ENCODE measurements at regions not wholly inside any gene's neighbourhood (a gene's known extent, or its start where the extent isn't known, plus 50 kb on each side); places are given as distances from the start of the nearest gene placed in this dataset.

DNA sequence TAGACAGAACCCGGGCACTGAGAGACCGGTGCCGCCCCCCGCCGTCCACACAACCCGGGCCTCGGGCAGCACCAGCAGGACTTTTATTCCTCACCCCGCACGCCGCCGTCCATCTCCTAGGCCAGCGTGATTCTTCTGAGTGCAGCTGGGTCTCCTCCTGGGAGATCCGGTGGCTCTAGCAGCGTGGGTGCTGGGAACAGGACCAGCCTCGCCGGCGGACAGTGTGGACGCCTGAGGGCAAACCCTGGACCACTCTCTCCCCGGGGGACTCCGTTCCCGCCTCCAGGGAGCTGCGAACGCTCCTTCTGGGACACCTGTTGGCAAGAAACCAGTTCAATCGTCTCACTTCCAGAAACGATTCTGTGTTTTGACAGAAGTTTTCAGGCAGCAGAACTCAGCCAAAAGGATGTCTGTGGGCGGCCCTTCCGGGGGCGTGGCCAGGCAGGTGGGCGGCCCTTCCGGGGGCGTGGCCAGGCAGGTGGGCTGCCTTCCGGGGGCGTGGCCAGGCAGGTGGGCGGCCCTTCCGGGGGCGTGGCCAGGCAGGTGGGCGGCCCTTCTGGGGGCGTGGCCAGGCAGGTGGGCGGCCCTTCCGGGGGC, 130.7 kb downstream of the DLL1 start:
- DNase-seq, result peak in 1 of 2 donors; percentile 14

DNA sequence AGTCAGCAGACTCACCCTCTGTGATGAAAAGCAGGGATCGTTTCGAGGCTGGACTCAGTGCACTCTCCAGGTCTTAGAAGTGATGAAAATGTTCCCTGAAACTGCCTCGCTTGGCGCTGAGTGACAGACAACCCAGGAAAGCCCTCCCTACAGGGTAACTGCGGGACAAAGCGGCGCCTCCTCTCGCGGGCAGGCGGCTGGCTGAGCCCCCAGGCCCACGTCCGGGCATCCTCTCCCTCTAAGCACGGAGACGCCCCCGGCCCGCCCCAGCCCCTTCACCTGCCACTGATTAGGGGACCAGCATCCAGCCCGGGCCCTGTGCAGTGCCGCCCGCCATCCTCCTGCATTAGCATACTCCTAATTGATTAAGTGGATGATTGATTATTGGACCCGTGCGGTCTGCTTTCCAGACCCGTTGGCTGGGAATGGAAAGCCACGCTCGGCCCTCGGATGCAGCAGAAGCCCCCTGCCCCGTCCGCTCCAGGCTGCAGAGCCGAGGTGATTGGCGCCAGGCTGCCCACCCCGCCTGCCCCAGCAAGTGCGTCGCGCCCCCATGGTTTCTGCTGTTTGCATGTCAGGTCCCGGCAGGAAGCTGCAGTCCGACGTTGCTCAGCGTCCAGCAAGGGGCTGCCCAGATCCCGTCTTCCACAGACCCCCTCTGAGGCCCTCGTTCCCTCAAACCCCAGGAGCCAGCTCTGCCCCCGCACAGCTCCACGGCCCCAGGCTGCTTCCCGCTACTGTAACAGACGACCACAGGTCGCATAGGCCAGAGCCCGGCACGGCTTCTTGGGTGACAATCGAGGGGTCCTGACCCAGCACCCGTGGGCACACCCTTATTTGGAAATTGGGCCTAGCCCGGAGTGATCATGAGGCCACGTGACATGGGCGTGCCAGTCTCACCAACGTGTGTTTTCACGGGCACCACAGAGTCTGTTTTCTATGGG, 131.6 kb downstream of the DLL1 start:
- DNase-seq, result no peak

DNA sequence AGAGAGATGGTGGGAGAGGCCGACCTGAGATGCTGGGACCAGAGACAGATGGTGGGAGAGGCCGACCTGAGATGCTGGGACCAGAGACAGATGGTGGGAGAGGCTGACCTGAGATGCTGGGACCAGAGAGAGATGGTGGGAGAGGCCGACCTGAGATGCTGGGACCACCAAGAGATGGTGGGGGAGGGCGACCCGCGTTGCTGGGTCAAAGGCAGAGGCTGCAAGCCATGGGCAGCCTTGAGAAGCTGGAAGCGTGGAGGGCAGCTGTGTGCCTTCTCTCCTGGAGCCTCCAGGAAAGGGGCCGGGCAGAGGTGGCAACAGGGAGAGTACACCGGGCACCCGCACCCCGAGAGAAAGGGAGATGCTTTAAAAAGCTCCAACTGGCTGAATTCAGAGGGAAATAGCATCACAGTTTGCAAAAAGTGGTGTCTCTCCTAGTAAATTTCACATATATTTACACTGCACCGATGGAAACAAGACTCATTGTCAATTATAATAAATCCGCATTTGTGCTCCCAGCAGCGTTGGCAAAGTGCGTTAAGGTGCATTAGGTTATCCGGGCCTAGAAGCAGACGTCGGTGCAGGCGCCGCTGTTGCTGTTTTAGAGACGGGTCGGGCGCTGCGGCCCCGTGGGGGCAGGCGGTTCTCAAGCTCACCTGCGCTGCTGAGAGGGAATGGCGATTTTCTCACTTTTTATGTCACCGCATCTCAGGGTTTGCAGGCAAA, 132.4 kb downstream of the DLL1 start:
- DNase-seq, result no peak

DNA sequence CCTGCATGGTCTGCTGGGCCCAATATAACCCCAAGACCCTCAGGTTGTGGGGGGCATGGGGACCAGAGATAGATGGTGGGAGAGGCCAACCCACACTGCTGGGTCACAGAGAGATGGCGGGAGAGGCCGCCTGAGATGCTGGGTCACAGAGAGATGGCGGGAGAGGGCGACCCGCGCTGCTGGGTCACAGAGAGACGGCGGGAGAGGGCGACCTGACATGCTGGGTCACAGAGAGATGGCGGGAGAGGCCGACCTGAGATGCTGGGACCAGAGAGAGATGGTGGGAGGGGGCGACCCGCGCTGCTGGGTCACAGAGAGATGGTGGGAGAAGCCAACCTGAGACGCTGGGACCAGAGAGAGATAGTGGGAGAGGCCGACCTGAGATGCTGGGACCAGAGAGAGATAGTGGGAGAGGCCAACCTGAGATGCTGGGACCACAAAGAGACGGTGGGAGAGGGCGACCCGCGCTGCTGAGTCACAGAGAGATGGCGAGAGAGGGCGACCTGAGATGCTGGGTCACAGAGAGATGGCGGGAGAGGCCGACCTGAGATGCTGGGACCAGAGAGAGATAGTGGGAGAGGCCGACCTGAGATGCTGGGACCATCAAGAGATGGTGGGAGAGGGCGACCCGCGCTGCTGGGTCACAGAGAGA, 133.2 kb downstream of the DLL1 start:
- DNase-seq, result no peak

DNA sequence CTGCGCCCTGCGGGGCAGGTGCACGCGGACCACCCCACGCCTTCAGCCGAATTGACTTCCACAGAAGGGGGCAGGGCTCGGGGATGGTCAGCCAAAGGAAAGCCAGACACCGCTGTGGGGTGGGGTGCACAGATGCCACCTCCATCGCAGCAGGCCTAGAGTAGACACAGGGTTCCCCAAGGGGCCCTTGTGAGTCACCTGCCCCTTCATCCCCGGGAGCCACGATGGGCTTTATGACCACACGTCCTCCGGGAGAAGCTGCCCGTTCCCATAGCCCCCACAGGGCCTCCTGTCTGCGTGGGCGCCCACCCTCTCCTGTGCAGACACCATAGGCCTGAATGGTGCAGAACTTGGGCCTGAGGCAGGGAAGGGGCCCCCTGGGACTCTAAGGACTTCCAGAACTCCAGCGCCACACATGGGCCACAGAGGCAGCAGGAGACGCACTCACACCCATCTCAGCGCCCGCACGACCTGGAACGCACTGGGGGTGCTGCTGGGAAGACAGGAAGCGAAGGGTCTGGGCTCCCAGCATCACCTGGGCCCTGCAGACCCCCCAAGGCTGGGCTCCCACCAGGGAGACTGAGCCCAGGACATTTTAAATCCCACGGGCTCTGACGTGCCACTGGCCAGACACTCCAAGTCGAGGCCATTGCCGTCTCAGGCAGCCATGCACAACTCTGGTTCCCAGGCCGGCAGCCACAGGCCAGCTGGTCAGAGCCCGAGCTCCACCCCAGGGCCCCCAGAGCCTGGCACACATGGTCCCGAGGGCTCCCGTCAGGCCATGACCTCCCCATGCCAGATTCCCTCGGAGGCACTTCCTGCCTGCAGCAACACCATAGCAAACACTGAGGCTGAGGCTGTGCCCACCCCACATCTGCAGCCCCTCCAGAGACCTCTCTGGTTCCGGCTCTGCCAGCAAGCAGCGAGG, 134.2 kb downstream of the DLL1 start:
- no peak for DNase-seq

DNA sequence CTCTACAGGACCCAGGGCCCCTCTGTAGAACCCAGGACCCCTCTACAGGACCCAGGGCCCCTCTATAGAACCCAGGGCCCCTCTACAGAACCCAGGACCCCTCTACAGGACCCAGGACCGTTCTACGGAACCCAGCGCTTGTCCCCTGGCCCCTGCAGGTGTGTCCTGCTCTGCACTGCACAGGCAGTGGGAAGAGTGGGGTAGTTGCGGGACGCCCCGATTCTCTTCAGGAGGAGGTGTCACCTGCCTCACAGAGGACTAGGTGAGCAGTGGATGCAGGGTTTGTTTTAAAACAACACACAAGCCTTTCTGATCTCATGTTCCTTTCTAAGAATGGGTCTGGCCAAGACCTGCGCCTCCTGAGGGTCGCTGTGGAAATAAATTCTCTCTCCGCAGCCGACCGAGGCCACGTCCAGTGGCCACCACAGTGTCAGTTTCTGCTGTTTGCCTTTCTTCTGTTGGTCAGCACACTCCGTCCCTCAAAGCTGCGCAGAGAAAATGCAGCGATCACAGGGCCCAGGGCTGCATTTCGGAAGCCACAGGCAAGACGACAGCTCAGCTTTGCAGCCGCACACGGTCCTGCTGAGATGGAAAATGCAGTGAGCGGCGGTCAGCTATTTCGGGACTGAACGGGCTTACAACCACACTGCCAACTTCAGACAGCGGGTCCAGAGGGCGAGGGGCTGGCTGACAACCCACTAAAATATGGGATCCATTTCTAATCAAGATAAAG, 135.2 kb downstream of the DLL1 start:
- DNase-seq, result no peak

DNA sequence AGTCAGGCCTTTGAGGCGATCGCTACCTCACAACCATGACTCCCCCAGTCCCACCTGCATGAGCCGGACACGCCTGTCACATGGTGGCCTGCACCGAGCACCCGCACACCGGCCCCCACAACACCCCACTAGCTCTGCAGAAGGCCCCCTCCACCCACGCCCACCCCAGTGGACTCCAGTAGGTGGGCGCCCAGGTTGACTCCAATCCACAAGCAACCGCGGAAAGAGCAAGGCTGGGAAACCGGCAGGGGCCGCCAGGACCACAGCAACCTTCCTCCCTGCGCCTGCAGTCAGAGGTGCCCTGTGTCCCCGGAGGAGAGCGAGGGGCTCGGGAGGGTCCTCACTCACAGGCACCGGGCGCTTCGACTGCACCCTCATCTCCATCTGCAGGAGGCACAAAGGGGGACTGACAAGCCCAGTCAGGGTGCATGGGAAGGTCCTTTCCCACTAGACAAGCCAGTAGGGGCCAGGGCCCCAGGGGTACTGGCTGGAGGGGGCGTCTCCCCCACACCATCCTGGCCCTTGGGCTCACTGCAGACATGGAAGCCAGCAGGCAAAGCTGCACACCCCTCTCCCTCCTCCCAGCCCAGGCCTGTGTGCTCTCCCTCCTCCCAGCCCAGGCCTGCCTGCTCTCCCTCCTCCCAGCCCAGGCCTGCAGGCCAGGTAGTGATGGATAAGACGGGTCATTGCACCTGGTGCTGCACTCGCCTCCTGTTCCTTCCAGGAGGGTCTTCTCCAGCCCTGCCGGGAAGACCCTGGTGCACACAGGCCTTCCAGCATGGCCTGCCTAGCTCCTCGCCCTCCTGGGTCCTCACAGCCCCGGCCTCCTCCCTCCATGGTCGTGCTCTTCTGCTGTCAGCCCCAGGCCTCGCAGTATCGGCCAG, 137.2 kb downstream of the DLL1 start:
- DNase-seq, result no peak

DNA sequence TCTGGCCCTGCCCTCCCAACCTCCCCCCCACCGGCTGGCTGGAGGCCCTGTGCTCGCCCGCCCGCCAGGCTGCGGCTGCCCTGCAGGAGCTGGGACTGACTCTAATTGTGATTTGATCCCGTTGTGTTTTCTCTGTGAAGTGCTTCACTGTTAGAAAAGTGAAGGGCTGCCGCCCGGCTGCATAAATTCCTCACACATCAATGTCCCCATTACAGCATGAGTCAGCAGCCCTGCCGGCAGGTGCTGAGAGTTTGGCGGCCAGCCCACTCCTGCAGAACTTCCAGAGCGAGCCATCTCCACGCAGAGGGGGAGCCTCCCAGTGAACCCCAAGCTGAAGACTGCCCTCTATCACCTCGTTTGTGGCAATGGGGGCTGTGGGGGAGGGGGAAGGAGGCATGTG, 137.9 kb downstream of the DLL1 start:
- no peak for DNase-seq

DNA sequence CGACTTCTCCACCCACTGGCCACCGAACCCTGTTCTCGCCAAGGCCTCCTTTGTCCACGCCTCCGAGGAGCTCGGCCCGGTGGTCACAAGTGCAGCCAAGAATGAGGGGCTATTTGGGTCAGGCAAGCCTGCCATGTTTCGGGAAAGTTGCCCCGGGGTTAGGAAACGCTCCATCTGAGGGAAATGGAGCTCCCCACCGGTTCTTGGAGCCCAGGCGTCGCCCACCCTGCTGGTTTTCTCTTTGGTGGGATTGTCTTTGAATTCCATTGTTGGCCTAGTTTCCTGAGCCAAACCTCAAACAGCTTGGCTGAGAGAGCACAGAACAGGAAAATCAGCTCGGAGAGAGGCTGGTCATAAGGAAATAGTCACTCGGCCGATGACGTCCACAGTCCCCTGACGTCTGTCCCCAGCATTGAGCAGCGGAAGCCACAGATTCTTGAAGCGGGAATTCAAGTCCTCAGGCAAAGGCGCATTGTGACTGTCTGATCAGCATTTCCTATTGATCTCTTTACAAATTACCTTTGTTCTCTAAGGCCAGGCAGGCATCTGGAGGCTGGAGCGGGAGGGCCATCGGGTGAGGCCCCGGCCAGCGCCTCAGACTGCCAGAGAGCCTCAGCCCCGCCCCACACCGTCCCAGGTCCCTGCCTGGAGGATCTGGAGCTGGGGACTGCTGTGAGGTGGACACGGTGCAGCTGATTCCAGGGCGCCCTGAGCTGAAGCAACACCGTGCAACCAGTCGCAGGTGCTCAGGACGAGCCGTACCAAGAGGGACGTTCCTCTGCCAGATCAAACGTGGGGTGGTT, 138.6 kb downstream of the DLL1 start:
- DNase-seq, result no peak

DNA sequence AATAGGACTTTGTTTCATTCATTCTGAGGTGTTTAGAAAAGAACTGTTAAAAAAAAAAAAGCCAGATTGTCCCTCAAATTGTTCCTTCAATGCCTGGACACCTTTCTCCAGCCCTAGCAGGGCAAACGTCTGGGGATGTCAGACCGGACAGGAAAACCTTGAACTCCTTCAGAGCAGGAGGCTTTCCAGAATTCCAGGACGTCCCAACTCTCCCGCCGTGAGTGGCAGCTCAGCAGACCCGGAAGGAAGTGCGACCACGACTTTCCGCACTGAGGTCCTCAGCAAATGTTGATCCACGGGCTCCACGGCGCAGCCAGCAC, 139.1 kb downstream of the DLL1 start:
- DNase-seq, result no peak

DNA sequence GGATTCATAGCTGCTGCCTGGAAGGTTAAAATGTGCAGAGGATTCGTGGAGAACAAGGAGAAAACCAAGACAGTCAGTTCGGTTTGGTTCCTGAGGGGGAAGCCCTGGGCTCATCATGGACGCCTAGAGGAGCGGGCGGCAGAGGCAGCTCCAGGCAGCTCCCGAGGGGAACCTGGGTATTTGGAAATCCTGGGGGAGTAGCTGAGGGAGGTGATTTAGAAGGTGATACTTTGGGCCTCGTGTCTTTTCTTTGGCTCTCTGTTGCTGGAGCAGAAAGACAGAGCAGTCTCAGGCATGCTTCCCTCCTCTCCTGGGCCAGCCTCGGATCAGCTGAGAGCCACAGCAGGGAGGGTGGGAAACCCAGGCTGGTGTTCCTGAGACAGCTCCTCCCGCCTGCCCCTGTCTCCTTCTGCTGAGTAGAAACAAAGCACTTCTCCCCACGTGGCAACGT, 139.5 kb downstream of the DLL1 start:
- DNase-seq, result no peak

DNA sequence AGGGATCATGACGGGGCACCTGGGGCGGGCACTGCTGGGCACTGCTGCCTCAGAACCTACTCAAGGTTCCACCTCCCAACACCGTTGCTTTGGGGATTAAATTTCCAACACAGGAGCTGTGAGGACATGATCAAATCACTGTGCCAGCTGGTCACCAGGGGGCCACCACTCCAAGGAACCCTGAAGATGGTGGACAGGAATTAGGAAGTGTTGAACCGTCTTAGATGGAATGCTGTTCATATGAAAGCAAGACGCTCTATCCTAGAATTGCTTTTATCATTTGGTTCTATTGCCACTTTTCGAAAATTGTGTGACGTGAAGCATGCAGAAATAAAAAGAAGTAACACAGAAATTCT, 140.3 kb downstream of the DLL1 start:
- no peak for DNase-seq

DNA sequence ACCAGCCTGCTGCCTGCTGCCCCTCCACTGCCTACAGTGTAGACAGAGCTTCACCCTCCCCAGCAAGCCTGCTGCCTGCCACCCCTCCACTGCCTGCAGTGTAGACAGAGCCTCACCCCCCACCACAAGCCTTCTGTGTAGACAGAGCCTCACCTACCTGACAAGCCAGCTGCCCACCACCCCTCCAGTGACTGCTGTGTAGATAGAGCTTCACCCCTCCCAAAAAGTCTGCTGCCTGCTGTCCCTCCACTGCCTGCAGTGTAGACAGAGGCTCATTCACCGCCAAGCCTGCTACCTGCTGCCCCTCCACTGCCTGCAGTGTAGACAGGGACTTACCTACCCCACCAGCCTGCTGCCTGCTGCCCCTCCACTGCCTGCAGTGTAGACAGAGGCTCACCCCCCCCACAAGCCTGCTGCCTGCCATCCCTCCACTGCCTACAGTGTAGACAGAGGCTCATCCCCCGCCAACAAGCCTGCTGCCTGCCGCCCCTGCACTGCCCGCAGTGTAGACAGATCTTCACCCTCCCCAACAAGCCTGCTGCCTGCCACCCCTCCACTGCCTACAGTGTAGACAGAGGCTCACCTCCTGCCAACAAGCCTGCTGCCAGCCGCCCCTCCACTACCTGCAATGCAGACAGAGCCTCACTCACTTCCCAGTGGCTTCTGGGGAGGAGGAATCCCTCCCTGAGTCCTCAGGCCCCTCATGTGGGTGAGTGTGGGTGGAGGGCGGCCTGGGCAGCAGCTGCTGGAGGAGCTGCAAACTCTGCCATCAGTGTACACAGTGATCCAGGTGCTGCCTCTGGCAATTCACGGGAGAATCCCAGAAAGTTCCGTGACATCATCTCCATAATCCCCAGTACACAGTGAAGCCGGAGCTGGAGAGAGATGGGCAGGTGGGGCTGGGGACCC, 140.9 kb downstream of the DLL1 start:
- DNase-seq, result no peak

DNA sequence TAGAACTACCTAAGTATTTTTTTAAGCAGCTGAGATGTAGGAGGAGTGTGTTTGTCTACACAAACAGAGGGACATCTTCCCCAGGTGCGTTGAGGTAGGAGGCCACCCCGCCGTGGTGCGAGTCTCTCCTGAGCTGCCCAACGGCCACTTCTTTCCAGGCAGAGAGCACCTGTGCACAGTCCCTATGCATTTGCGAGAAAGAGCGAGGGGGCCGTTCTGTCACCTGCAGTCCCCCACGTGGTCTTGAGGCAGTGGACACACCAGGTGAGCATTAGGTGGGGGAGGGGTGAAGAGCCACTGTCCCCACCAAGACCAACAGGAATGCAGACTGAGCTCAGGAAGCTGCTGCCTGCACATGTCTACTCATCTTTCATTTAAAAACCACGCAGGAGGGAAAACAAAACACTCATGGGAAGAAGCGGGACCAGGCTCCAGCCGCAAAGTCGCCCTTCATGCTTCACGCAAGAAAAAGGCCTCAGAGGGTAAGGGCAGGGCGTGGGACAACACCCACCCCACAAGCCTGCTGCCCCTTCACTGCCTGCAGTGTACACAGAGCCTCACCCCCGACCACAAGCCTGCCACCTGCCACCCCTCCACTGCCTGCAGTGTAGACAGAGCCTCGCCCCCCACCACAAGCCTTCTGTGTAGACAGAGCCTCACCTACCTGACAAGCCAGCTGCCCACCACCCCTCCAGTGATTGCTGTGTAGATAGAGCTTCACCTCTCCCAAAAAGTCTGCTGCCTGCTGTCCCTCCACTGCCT, 142.0 kb downstream of the DLL1 start:
- no peak for DNase-seq

DNA sequence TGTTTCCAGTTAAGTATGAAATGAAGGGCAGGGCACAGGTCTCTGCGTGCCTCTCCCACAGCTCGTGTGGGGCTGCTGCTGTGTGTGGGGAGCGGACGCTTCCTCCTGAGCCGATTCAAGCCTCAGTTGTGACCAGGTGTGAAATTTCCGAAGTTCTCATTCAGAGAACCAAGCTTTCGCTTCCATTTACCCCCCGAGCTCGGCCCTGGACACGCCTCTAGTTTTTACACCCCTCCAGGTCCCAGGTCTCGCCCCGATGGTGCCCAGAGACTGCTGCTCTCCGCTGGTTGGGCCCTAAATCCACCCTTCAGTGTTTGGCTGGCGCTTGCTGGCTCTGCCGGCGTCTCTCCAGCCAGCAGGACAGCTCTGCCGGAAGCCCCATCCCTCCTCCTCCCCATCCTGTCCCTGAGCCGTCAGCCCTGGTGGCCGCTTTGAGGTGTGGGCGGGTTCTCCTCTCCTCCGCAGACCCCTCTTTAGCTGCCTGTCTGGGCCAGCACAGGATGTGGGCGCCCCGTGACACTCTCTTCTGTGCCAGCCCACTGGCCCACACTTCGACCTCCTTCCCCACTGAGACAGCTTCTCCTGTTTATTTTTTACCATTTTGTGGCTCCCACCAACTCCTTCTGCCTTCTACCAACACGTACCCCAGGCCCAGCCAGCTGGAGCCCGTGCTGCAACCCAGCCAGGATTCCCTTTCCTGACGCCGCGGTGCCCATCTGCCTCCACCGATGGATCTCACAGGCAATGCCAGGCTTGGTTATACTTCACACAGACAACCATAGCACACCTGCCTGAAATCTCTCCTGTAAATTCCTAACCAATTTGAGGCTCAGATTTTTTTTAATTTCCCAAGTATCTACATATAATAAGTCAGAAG, 142.8 kb downstream of the DLL1 start:
- peak; percentile 42 to 67 for DNase-seq

DNA sequence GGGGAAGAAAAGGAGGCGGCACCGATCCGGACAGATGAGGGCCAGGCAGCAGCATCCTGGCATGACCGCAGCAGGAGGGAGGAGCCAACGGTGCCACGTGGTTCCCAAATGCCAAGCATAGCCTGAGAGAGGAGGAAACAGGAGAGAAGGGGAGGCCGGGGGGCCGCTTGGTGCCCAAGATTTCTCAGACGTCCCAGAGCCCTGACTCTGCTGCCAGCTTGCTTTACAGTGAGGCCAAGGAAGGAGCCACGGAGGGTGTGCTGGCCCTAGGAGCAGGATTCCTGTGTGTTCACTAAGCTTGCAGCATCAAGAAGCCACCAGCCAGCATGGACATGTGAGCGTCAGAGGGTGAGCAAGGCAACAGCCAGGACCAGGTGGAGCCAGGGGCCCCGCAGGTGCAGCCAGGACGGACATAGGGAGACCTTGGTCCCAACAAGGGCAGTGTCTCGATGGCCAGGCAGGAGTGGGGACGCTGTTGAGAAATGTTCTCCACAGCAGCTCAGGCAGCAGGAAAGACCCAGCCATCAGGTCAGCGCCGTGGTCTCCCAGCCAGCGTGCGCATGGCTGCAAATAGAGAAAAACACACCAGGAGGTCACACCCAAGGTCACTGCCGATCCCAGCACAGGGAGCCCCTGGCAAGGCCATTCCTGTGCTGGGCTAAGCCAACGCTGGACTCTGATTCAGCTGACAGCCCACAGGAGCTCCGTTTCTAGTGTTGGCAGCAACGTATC, 143.7 kb downstream of the DLL1 start:
- no peak for DNase-seq
